Spleen (tissue), 7 donors: ENCODE measurements at regions not wholly inside any gene's neighbourhood (a gene's known extent, or its start where the extent isn't known, plus 50 kb on each side); places are given as distances from the start of the nearest gene placed in this dataset.

Experiments
- CTCF ChIP-seq, 11 experiments: fragments of 200-600 bp in 7 of 11; fragments of 450-650 bp in 4 of 11; sonication (generic) in 4 of 11; IDR thresholded peaks in 8 of 11; conservative IDR thresholded peaks in 3 of 11; 1 replicate in 7 of 11; 2 replicates in 4 of 11; pipeline versions ENCODE4 v1.4.0 to v1.8.0; 2016 to 2021; ENCODE audit warnings: antibody characterized with exemption in 11 of 11, inconsistent platforms in 4 of 11, mild to moderate bottlenecking in 1 of 11
- POLR2A ChIP-seq, 3 donors: fragments of 450-650 bp; IDR thresholded peaks; one replicate each; pipeline ENCODE4 v1.5.1; 2017; ENCODE audit warnings: antibody characterized with exemption in 3 of 3, mild to moderate bottlenecking in 1 of 3
- donor health status: DM: no; HTN: no; CAD: no; lungs with moderate emphysema.
- donor health status: DM: no; HTN: no; CAD: no.
- donor health status: DM: no; HTN: no; CAD: no.

- TF ChIP-seq POLR2A (IDR thresholded peaks at IDR 0.05), result no peak
- no peak for TF ChIP-seq CTCF (IDR thresholded peaks at IDR 0.05 in 8 of 11, conservative IDR thresholded peaks at IDR 0.05 in 3 of 11)
These were observed 72.5 kb upstream of the GPR158 start for GRCh38 chr10:25102147-25102822.
